Activated naive CD4-positive, alpha-beta T cell treated with anti-CD3 and anti-CD28 coated beads, Interleukin-2, amount 50 U/mL, for 16 hours (primary cell): ENCODE measurements at regions not wholly inside any gene's neighbourhood (a gene's known extent, or its start where the extent isn't known, plus 50 kb on each side); places are given as distances from the start of the nearest gene placed in this dataset.
"Not testable (repeated sequence)": the region's sequence is repeated elsewhere in the genome, so short reads cannot be mapped to it uniquely, and the experiment has no call there.

ENCODE experiments used
- DNase-seq: peaks from one replicate; pipeline ENCODE4 v3.0.0-alpha.2; 2020

DNA sequence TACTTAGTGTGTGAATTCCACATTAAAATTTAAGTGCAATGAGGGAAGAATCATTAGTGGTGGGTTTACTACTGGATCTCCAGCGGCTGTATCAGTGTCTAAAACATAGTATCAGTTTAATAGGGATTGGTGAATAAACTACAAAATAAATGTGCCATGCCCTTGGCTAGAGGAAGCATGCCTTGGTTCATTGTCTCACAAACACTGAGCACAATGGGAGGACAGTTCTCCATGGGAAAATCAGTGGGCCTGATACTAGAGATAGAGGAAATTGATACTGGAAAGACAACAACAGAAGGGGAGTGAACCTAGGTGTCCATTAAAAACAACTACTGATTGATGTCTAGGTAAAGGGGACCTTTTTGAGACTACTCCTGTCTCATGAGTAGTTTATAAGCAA is 971.6 kb downstream of the SUCLG1 start:
- DNase-seq: no peak

DNA sequence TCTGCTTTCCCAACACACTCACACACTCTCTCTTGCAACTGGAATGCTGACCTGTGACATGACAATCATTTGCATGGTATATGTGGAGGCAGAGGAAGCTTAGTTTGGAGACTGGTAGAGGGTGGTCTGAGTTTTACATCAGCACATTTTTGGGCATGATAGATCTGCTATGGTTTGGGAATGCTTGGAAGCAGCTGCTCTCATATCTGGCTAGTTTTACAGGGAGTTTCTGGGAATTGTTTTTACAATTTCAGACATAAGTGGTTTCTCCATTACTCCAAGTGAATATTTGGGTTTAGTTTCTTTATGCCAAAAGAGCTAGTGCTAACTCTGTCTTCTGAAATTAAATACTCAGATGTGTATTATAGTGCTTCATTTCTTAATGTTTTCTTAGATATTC is 977.6 kb downstream of the SUCLG1 start:
- DNase-seq: no peak

DNA sequence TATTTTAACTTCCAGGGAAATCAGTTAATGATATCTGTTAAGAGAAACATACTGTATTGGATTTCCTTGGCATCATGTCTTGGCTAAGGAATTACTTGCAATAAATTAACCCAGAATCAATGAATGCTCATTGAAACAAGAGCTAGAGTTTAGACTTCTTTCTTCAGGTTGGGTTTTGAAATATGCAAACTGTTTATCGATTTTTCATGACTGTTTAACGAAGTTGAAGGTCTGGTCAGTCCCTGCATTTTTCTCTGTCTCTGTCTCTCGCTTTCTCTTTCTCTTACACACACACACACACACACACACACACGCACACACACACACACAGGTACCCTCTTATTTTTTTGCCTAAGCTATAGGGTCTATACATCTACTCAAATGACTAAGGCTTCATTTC is 981.0 kb downstream of the SUCLG1 start:
- no peak for DNase-seq

DNA sequence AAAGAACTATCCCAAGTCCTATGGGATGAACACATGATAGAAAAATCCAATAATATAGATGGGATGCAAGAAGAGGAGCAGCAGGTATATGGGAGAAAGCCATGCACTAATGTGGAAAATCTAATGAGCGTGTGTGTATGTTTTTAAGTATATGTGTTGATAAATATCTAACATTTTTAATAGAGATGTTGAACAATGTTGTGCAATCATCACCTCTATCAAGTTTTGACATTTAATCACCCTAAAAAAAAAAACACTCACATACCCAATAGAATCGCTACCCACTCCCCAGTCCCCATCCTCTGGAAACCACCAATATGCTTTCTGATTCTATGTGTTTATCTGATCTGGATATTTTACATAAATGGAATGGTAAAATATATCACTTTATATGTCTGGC is 983.7 kb downstream of the SUCLG1 start:
- no peak for DNase-seq

DNA sequence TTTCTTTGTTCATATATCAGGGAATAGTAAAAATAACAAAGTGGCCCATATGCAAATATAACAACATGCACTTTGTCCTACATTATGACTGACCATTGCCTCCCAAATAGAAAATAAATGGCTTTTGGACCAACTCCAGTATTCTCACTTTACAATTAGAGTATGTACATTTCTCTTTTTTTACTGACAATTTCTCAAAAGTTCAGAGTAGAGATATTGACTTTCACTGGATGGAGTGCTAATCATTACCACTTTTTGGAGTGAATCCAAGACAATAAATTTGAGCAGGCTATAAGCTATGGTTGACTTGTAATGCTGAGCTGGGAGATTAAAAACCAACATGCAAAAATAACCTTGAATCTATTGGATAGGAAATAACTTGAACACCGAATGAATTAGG is 987.4 kb downstream of the SUCLG1 start:
- no peak for DNase-seq

DNA sequence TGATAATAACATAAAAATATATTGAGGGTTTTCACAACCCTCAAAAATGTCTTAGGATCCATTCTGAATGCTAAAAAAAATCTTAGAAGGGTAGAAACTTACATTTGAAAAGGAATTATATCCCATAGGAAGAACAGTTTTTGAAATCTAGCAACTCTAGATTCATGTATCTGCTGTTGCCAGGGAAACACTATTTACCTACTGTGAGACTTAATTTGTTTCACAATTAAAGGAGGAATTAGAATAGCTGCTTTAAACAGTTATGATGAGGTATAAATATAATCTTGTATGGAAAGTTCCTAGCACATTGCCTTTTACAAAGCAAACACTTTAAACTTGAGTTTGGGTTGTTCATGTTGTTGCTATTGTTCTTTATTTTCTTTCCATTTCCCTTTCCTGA is 988.2 kb downstream of the SUCLG1 start:
- no peak for DNase-seq

DNA sequence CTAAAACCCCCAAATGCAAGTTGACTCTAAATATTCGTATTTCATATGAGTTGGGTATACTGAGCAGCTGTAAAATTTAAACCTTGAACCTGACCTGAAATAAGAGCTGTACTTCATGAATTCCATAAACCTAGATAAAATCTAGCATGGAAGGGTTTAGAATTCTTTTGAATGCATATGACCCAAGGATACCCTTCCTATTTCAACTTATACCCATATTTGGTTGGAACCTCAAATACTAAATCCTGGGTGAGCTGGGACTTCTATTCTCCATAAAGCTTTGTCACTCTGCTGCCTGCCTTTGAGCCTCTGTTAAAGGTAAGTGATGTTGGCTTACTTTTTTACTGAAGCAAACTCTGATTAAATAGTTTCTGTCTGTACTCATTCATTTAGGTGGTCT is 994.6 kb downstream of the SUCLG1 start:
- no peak for DNase-seq

DNA sequence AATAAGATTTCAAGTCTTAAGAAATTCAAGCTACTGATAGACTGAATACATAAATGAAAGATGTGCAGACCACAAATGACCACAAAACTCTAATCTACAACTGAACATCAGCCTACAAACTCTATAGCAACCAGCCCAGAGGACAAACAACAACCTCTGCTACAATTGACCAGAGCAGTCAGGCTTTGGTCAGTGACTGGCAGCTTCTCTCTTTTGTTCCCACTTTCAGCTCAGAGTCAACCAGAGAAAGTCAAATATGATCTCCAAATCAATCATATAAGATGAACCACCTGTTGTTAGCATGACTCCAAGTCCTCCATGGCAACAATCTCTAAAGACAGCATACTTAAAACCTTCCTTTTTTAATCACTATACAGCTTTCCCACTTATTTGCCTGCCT is 996.2 kb downstream of the SUCLG1 start:
- DNase-seq: no peak

DNA sequence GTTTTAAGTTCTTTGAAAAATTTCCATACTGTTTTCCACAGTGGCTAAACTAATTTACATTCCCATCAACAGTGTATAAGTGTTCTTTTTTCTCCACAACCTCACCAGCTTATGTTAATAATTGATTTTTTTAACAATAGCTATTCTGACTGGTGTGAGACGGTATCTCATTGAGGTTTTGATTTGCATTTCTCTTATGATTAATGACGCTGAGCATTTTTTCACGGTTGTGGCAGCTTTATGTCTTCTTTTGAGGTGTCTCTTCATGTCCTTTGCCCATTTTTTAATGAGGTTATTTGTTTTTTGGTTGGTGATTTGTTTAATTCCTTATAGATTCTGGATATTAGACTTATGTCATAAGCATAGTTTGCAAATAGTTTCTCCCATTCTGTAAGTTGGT is 997.9 kb downstream of the SUCLG1 start:
- DNase-seq: no peak

DNA sequence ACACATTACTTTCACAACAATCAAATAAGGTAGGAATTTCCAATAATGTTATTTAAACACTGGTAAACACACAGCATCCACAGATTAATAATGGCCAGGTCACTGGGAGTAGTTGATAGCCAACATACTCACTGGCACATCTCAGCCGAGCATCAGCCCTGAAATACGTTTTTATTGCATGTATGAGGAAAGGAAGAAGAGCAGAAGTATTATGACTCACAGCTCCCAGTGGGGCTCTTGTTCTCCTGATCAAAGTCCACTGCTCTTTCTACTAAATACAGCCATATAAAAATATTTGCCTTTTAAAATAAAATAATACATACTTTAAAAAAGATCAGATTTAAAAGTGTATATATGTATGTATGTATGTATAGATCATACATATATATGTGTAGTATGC is 999.6 kb downstream of the SUCLG1 start:
- DNase-seq: no peak

DNA sequence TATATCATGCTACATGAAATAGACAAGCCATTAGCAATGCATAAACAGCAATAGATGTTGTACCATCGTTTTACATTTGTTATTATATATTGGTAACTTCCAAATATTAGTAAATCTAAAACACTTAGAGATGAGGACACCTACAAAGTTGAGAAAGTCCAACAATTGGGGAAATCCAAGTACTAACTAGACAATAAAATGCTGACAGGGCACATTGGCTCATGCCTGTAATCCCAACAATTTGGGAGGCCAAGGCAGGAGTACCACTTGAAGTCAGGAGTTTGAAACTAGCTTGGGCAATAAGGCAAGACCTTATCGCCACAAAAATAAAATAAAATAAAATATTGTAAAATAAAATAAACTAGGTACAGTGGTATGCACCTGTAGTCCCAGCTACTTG is 1023.1 kb downstream of the SUCLG1 start:
- no peak for DNase-seq

DNA sequence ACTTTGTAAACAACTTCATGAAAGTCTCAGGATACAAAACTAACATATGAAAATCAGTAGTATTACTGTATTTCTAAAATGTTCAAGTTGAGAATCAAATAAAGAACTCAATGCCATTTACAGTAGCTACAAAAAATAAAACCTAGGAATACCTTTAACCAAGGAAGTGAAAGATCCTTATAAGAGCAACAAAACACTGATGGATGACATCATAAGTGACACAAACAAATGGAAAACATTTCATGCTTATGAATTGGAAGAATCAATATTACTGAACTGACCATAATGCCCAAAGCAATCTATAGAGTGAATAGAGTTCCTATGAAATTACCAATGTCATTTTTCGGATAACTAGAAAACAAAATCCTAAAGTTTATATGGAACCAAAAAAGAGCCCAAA is 1038.1 kb downstream of the SUCLG1 start:
- DNase-seq: no peak

DNA sequence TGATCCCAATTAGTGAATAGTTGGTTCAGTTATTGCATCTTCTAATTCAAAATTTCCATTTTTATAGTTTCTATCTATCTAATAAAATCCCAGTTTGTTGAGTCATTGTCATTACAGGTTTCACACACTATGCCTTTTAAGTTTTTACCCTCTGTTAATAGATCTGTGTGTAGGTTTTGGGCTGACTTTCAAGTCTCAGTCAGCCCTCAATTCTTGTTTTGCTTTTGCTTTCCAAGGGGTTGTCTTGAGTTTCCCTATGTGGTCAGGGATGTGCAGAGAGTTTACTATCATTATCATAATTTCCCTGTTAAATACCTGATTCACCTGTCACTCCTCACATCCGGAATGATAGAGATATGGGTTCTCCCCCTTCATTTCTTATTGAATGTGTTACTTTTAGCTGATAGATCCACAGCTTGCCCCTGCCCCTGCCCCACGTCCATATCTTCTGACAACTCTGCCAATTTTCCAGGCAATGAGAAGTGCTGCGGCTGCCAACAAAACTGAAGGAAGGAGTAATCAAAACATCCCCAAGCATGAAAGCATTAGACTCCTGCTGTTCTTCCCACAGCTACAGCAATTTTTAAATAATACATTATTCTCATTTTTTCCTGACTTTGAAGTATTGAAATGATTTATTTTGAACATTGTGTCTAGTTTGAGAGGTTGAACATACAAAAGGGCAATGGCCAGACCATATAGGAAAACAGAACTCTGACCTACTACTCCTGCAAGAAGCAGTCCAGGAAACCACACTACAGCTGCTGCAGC is 1064.8 kb downstream of the SUCLG1 start:
- no peak for DNase-seq

DNA sequence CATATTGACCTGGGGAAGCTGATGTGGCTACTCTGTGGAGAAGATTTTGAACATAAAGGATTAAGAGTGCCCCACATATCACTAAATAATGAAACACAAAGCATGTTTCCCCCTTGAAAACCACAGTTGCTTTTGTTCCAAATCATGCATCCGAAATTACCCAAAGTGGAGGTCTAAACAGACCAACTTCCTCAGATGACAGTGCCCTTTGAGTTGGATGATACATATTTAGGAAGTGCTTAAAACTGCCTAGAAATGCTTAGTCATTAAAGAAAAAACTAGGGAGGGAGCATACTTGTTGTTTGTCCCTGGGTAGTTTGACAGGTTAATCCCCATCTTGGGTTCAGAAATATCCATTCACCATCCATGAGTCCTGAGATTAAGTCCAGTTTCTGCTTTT is 1070.3 kb downstream of the SUCLG1 start:
- DNase-seq: no peak

DNA sequence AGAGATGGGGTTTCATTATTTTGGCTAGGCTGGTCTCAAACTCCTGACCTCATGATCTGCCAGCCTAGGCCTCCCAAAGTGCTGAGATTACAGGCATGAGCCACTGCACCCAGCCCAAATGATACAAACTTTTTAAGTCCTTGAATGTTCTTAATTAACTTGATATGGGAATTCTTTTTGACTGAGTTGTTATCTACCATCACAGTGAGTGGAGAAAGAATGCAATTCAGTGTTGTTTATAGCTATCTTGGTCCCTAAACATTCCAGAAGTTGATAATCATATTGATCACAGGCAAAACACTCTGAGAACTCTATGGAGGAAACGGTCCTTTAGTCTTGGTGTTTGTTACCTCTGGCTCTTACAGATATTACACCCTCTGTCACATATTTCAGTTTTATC is 1072.5 kb downstream of the SUCLG1 start:
- no peak for DNase-seq

DNA sequence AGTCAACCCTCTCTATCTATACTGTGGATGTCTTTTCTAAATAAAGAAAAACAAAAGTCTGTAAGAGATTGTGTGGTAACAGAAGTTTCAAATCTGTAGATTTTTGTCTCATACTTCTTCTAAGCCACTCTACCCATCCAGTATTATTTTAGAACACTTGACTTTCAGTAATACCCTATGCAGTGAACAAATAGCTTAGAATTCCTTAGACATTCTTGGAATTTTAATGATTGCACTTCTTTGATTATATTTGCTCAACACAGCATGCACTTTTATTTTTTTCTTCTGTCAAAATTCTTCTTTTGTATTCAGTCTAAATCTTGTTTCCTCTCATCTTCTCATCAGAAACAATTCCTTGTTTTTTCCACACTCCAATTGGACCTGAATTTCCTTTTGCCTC is 1080.2 kb downstream of the SUCLG1 start:
- DNase-seq: no peak

DNA sequence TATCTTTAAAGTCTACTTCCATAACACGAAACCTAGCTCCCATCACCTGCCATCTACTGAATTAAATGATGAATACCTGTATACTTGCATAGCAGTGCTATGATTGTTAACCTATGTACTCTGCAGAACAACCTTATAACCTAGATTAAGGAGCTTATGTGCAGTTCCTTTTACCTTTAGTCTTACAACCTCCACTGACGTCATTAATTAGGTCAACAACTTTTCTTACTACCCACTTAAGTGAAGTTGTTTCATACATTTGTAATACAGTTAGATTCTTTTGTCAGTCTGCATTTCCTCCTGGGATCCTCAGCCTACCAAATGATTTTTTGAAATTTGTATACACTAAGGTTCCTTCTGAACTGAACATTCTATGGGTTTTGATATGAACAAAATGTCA is 1082.3 kb downstream of the SUCLG1 start:
- DNase-seq: no peak

DNA sequence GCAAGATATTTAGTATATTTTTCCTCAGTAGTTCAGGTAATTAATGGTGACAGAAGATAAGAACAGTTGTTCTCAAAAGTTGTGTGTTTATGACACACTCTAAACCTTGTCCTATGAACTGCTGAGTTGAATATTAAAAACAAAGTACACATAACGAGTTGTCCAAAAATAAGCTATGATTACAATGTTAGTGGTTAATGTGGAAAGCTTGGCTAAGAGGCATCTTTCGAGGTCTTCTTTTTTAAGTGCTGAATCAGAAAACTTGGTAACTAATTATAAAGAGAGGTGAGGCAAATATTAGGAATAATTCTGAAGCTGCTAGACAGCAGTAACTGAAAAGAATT is 1088.7 kb downstream of the SUCLG1 start:
- DNase-seq: no peak

DNA sequence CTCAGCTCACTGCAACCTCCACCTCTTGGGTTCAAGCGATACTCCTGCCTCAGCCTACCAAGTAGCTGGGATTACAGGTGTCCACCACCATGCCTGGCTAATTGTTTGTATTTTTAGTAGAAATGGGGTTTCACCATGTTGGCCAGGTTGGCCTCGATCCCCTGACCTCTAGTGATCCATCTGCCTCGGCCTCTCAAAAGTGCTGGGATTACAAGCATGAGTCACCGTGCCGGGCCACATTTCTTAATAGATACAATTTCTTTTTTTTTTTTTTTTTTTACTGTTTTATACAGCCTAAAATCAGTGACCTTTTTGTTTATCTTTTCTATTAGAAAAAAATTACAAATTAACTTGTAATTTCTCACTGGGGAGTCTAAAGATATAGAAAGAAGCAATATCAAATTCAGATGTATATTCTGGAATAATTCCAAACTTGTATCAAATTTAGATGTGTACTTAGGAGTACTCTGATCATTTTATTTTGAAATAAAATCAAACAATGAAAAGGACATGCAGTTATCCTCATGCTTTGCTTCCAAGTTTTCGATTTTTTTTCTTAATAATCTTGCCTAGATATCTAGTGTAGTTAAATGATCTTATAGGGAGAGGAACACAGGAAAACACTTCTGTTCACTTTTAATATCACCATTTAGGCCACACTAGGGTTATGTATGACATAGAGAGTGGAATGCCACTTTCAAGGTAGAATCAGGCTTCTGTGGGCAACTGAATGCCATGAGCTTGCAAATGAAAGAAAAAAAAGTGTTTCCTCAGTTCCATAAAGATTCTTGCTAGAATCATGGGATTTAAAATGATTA is 1089.3 kb downstream of the SUCLG1 start:
- no peak for DNase-seq

DNA sequence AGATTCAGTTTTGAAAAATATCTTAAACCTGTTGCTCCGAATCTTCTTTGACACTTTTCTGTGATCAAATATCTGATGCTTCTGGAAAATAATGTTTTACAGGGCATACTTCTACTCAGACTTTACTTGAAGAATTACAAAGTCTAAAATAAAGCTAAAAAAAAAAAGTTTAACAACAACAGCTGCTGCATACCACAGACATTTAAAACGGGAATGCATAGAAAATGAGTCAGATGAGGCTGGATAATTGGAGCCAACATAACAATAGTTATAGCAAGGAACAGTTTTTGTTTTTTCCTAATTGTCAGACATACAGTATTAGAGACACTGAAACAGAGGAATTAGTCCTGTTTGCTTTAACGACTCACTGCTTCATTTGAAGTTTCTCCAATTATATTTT is 1090.2 kb downstream of the SUCLG1 start:
- DNase-seq: no peak

DNA sequence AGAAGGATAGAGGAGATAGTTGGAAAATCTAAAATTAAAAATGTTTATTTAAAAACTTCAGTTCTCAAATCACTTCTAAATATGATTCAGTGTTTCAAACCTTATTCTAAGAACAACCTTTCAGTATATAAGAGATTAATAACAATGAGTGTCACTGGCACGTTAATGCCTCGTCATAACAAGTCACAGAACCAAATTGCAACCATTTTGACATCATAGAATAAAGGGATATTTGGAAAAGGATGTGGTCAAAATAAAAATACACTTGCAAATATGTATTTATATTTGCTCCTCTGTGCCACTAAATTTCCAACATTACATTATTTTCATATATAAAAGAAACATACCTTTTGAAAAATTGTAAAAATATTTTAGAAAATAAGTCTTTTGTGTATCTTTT is 1090.6 kb downstream of the SUCLG1 start:
- DNase-seq: no peak

DNA sequence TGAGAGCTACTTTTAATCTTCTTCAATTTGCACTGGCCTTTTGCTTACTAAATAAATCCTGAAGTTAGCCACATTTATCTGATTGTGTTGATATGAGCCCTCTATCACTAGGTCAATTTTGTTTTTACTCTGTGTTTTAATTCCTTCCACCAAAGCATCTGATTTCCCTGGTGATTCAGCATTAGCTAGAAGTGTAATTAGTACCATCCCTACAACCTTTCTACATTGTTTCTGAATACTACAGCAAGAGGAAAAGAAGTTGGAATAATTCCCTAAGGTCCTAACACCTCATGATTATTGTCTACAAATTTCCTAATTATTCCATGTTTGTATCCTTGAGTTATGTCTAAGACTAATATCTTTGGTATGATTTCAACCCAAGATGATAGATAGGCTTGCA is 1093.6 kb downstream of the SUCLG1 start:
- no peak for DNase-seq

DNA sequence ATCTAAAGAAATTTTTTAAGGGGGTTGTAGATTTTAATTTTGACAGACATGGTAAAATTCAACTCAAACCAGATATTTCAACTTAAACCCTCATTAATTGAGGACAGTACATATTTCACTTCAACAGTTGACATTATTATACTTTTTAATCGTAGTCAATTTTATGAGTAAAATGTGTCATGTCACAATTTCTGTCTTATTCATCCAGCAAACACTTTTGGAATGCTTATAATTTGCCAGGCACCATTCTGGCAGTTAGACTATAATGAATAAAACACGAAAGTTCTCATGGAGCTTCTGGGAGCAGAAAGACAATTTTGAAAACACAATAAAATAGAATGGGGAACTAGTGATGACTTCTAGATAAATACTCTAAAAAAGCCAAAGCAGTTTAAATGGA is 1094.8 kb downstream of the SUCLG1 start:
- DNase-seq: no peak

DNA sequence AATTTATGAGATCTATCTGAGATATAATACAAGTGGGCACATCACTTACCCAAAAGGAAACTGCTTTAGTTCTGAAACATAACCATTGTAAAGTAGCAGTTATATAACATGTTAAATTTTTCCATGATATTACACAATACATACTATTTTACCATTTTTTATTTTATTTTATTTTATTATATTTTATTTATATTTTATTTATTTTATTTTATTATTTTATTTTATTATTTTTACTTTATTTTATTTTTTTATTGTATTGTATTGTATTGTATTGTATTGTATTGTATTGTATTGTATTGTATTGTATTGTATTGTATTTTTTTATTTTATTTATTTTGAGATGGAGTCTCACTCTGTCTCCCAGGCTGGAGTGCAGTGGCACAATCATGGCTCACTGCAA is 1095.9 kb downstream of the SUCLG1 start:
- DNase-seq: not testable (repeated sequence)

DNA sequence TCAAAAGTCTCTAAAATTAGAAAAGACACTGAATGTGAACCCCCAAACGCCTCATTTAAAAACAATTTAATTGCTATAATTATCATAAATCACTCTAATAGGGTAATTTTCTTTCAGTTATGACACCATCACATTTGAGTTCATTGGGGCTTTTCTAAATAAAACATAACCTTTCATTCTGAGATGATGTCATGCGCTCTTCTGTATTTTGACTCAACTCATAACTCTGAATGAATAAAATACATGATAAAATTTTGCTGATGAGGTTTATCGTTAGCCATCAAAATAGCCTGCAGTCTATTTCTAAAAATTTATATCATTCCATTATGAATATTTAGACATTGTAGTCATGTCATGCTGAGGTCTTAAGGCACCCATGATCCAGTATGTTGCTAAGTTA is 1099.7 kb downstream of the SUCLG1 start:
- DNase-seq: no peak
